Naive thymus-derived CD8-positive, alpha-beta T cell (primary cell): ENCODE measurements at regions not wholly inside any gene's neighbourhood (a gene's known extent, or its start where the extent isn't known, plus 50 kb on each side); places are given as distances from the start of the nearest gene placed in this dataset.
"Not testable (repeated sequence)": the region's sequence is repeated elsewhere in the genome, so short reads cannot be mapped to it uniquely, and the experiment has no call there.

ENCODE experiments used
- ATAC-seq, 2 donors: fragments of 150-1000 bp; cut with Tn5 transposase in 1 of 2; sonication (Bioruptor Pico), chemical (Tn5 transposase) in 1 of 2; 1 replicate in 1 of 2; 2 replicates in 1 of 2; pipeline ENCODE4 v1.10.0; 2021; ENCODE audit warnings: mild to moderate bottlenecking in 2 of 2, moderate library complexity in 2 of 2
- POLR2A ChIA-PET: fragments of 350-600 bp; sonication (Branson Sonifier 250); formaldehyde crosslinking; loops from one replicate; lab custom pipeline; 2021; ENCODE audit warnings: antibody characterized with exemption; lab: Charles Lee
- DNase-seq, 10 donors: peaks; one replicate each; pipeline versions ENCODE4 v3.0.0 to v3.0.0-alpha.2; 2020 to 2022
- H3K27ac Mint-ChIP-seq, 10 donors: one replicate each; pipeline ENCODE4 v1.8.0; 2020 to 2022; ENCODE audit warnings: mild to moderate bottlenecking in 10 of 10, mixed read lengths in 10 of 10, moderate library complexity in 4 of 10, inconsistent platforms in 1 of 10
- H3K27me3 Mint-ChIP-seq, 5 donors: one replicate each; pipeline ENCODE4 v1.8.0; 2021 to 2022; ENCODE audit warnings: mixed read lengths in 5 of 5
- H3K36me3 Mint-ChIP-seq, 3 donors: one replicate each; pipeline ENCODE4 v1.8.0; 2020 to 2022; ENCODE audit warnings: mixed read lengths in 3 of 3, mild to moderate bottlenecking in 2 of 3, inconsistent platforms in 1 of 3
- H3K4me1 Mint-ChIP-seq, 4 donors: one replicate each; pipeline ENCODE4 v1.8.0; 2021 to 2022; ENCODE audit warnings: mixed read lengths in 4 of 4
- H3K4me3 Mint-ChIP-seq, 10 donors: one replicate each; pipeline ENCODE4 v1.8.0; 2020 to 2022; ENCODE audit warnings: mild to moderate bottlenecking in 10 of 10, mixed read lengths in 10 of 10, moderate library complexity in 6 of 10, inconsistent platforms in 1 of 10
- H3K9me3 Mint-ChIP-seq, 9 donors: one replicate each; pipeline ENCODE4 v1.8.0; 2020 to 2022; ENCODE audit warnings: mixed read lengths in 9 of 9, mild to moderate bottlenecking in 3 of 9, inconsistent platforms in 1 of 9, moderate library complexity in 1 of 9

DNA sequence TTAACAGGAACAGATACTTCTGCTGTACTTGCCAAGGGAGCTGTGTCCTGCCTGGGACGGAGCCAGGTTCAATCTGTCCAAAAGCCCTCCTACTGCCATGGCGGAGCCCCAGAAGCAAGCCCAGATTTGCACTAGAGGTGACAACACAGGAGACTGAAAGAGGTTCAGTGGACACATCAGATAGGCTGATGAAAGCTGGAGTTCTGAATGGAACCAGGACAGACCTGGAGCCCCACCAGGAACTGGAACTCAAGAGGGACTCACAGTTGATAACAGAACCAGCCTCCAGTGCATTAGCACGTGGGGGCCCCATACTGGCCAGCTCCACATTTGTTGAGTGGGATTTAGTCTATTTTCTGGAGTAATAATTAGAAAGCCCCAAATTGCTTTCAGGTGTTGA, 315.5 kb downstream of the ARRDC4 start:
- H3K36me3 Mint-ChIP-seq, result no peaks in the 10 kb centered on the region
- POLR2A ChIA-PET, result no interaction called here
- DNase-seq (no peak), ATAC-seq (no peak)
- H3K27ac Mint-ChIP-seq, result no peak overlapping the region
- H3K9me3 Mint-ChIP-seq, result peaks cover 0 to 5% (median 0%) of the 10 kb centered on the region in 9 donors
- H3K27me3 Mint-ChIP-seq, result peaks cover 0 to 18% (median 2%) of the 10 kb centered on the region in 5 donors
- H3K4me3 Mint-ChIP-seq, result no peak overlapping the region
- H3K4me1 Mint-ChIP-seq, result peaks cover 0 to 3% (median 0%) of the 10 kb centered on the region in 4 donors

GRCh38 chr15:98277602-98278001, 317.1 kb downstream of the ARRDC4 start:
- Mint-ChIP-seq H3K4me3 (no peak overlapping the region), H3K4me1 (peaks cover 0 to 3% (median 0%) of the 10 kb centered on the region in 4 donors), H3K27ac (no peak overlapping the region), H3K27me3 (peaks cover 2 to 26% (median 5%) of the 10 kb centered on the region in 5 donors), H3K36me3 (no peaks in the 10 kb centered on the region), H3K9me3 (peaks cover 0 to 5% (median 0%) of the 10 kb centered on the region in 9 donors)
- POLR2A ChIA-PET, result no interaction called here
- no peak for ATAC-seq
- DNase-seq, result no peak

DNA sequence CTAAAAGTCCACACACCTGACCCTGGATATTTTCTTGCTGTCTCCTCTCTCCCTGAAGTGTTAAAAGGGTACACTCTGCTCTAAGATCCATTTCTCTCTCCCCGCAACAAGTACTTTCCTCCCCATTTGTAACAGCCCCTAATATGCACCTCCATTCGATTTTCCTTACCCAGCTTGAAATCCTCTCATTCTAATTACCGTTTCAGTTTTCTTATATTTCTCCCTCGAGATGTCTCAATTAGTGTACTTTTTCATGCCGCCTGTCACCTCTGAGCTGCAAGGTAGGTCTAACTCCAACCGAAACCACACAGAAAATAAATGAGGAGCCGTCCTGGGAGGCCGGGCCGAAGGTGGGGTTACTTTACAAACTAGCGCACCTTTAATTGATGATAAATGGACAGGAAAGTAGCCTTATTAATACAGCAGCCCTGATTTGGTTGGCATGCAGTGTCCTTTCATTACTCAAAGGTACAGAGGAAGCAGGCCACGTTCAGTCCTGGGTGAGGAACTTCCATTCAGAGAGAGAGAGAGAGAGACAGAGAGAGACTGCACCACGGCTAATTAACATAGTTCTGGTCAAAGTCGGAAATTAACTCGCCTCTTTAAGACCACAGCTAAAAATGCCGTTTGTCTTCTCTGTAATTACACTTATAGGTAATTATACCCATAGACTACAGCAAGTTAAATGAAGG, 319.9 kb downstream of the ARRDC4 start:
- H3K27ac Mint-ChIP-seq, result no peak overlapping the region
- peaks cover 6 to 40% (median 13%) of the 10 kb centered on the region in 5 donors for H3K27me3 Mint-ChIP-seq
- DNase-seq, result no peak
- H3K4me1 Mint-ChIP-seq, result peaks cover 0 to 3% (median 0%) of the 10 kb centered on the region in 4 donors
- POLR2A ChIA-PET, result no interaction called here
- no peak for ATAC-seq
- peaks cover 0 to 3% (median 0%) of the 10 kb centered on the region in 9 donors for H3K9me3 Mint-ChIP-seq
- H3K36me3 Mint-ChIP-seq, result no peaks in the 10 kb centered on the region
- no peak overlapping the region for H3K4me3 Mint-ChIP-seq

DNA sequence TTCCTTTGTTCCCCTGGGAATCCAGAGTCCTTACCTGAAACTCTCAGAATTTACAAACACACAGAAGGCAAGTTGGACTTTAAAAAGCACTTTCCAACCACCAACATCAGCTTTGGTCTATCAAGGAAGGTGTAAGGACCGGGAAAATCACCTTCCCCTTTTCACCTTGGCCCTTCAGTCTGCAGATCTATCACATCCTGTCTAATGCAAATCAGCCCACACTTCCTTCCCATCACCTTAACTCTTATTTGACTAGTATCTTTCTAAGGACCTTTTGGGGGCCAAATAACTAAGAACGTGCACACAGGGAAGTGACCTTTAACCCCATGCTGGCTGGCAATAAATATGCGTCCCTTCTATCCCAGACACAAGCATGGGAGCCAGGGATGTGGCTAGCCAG, 320.6 kb downstream of the ARRDC4 start:
- DNase-seq (no peak), ATAC-seq (no peak)
- H3K27ac Mint-ChIP-seq, result no peak overlapping the region
- no peak overlapping the region for H3K4me3 Mint-ChIP-seq
- H3K36me3 Mint-ChIP-seq, result no peaks in the 10 kb centered on the region
- POLR2A ChIA-PET, result interaction anchor here (0.6 kb wide), 1 partner anchor 84 kb away, joined by 3 read pairs; no protein-coding TSS in a partner anchor
- peaks cover 6 to 46% (median 13%) of the 10 kb centered on the region in 5 donors for H3K27me3 Mint-ChIP-seq
- peaks cover 0 to 3% (median 0%) of the 10 kb centered on the region in 4 donors for H3K4me1 Mint-ChIP-seq
- H3K9me3 Mint-ChIP-seq, result peaks cover 0 to 3% (median 0%) of the 10 kb centered on the region in 9 donors

GRCh38 chr15:98282656-98283332, 322.3 kb downstream of the ARRDC4 start:
- H3K4me3 Mint-ChIP-seq, result no peak overlapping the region
- no peak overlapping the region for H3K27ac Mint-ChIP-seq
- no peaks in the 10 kb centered on the region for H3K36me3 Mint-ChIP-seq
- H3K4me1 Mint-ChIP-seq, result peaks cover 0 to 3% (median 0%) of the 10 kb centered on the region in 4 donors
- DNase-seq (no peak), ATAC-seq (no peak)
- H3K27me3 Mint-ChIP-seq, result peaks cover 9 to 49% (median 20%) of the 10 kb centered on the region in 5 donors
- POLR2A ChIA-PET, result no interaction called here
- peaks cover 0 to 1% (median 0%) of the 10 kb centered on the region in 9 donors for H3K9me3 Mint-ChIP-seq

GRCh38 chr15:98286200-98286599, 325.7 kb downstream of the ARRDC4 start:
- POLR2A ChIA-PET, result no interaction called here
- Mint-ChIP-seq H3K4me1 (no peaks in the 10 kb centered on the region), H3K27ac (no peak overlapping the region), H3K36me3 (no peaks in the 10 kb centered on the region), H3K4me3 (no peak overlapping the region), H3K9me3 (no peaks in the 10 kb centered on the region), H3K27me3 (peaks cover 16 to 49% (median 25%) of the 10 kb centered on the region in 5 donors)
- no peak for DNase-seq
- ATAC-seq, result no peak

GRCh38 chr15:98286831-98287230, 326.3 kb downstream of the ARRDC4 start:
- Mint-ChIP-seq H3K4me3 (no peak overlapping the region), H3K27me3 (peaks cover 21 to 49% (median 29%) of the 10 kb centered on the region in 5 donors), H3K36me3 (no peaks in the 10 kb centered on the region), H3K27ac (no peak overlapping the region), H3K9me3 (no peaks in the 10 kb centered on the region), H3K4me1 (no peaks in the 10 kb centered on the region)
- ATAC-seq (no peak), DNase-seq (no peak)
- POLR2A ChIA-PET, result no interaction called here

GRCh38 chr15:98288091-98288590, 327.6 kb downstream of the ARRDC4 start:
- no peak overlapping the region for H3K27ac Mint-ChIP-seq
- DNase-seq (no peak), ATAC-seq (no peak)
- H3K4me3 Mint-ChIP-seq, result no peak overlapping the region
- peaks cover 13 to 55% (median 24%) of the 10 kb centered on the region in 5 donors for H3K27me3 Mint-ChIP-seq
- peaks cover 0 to 5% (median under 1%) of the 10 kb centered on the region in 4 donors for H3K4me1 Mint-ChIP-seq
- no peaks in the 10 kb centered on the region for H3K9me3 Mint-ChIP-seq
- POLR2A ChIA-PET, result no interaction called here
- H3K36me3 Mint-ChIP-seq, result no peaks in the 10 kb centered on the region

DNA sequence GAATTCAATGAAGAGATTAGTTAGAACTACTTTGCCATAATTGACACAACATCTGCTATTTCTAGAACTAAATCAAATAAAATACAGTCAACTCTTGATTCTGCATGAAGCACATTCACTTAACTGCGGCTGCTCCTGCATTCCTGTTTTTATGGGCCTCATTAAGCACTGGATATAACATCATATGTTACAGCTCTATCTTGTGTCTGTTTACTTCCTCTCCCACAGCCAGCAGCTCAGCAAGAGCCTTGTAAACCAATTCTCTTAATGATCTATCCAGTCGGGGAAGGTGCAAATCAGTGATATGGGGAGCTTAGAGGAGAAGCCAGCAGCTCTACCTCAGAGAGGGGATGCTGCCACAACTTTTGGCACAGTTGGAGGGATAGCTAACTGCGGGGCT, 329.2 kb downstream of the ARRDC4 start:
- DNase-seq (no peak), ATAC-seq (no peak)
- POLR2A ChIA-PET, result no interaction called here
- H3K36me3 Mint-ChIP-seq, result no peaks in the 10 kb centered on the region
- H3K27me3 Mint-ChIP-seq, result peaks cover 13 to 48% (median 23%) of the 10 kb centered on the region in 5 donors
- peaks cover 0 to 5% (median under 1%) of the 10 kb centered on the region in 4 donors for H3K4me1 Mint-ChIP-seq
- H3K9me3 Mint-ChIP-seq, result no peaks in the 10 kb centered on the region
- no peak overlapping the region for H3K4me3 Mint-ChIP-seq
- no peak overlapping the region for H3K27ac Mint-ChIP-seq

- ATAC-seq (no peak), DNase-seq (no peak)
- Mint-ChIP-seq H3K27ac (no peak overlapping the region), H3K9me3 (no peaks in the 10 kb centered on the region), H3K4me1 (peaks cover 0 to 5% (median under 1%) of the 10 kb centered on the region in 4 donors), H3K27me3 (peaks cover 7 to 46% (median 19%) of the 10 kb centered on the region in 5 donors), H3K4me3 (no peak overlapping the region), H3K36me3 (no peaks in the 10 kb centered on the region)
- POLR2A ChIA-PET, result no interaction called here
Measured at GRCh38 chr15:98292442-98293240, 332.1 kb downstream of the ARRDC4 start.

- H3K27me3 Mint-ChIP-seq, result peaks cover 8 to 45% (median 15%) of the 10 kb centered on the region in 5 donors
- no peak overlapping the region for H3K4me3 Mint-ChIP-seq
- ATAC-seq, result no peak
Measured at GRCh38 chr15:98294126-98294525, 333.6 kb downstream of the ARRDC4 start.

GRCh38 chr15:98295101-98295759, 334.7 kb downstream of the ARRDC4 start:
- DNase-seq, H3K4me3 Mint-ChIP-seq, POLR2A ChIA-PET, H3K4me1 Mint-ChIP-seq, ATAC-seq, H3K36me3 Mint-ChIP-seq, H3K9me3 Mint-ChIP-seq, H3K27ac Mint-ChIP-seq: not testable (repeated sequence)
- peaks cover 5 to 44% (median 25%) of the 10 kb centered on the region in 5 donors for H3K27me3 Mint-ChIP-seq

More at GRCh38 chr15:98294126-98294525, 333.6 kb downstream of the ARRDC4 start:
- Mint-ChIP-seq H3K9me3 (no peaks in the 10 kb centered on the region), H3K4me1 (peaks cover 0 to 5% (median under 1%) of the 10 kb centered on the region in 4 donors), H3K27ac (no peak overlapping the region), H3K36me3 (no peaks in the 10 kb centered on the region)
- POLR2A ChIA-PET, result no interaction called here
- DNase-seq, result no peak
